RKO (cell line): ENCODE measurements at regions not wholly inside any gene's neighbourhood (a gene's known extent, or its start where the extent isn't known, plus 50 kb on each side); places are given as distances from the start of the nearest gene placed in this dataset.
A peak's percentile ranks its signal among the peaks of the same experiment; 100 is the strongest.

ENCODE experiments used
- DNase-seq: peaks from one replicate; pipeline ENCODE4 v3.0.0-alpha.2; 2016; ENCODE audit warnings: low spot score

GRCh38 chr22:27509132-27509920, 292.2 kb downstream of the MN1 start:
- no peak for DNase-seq

DNA sequence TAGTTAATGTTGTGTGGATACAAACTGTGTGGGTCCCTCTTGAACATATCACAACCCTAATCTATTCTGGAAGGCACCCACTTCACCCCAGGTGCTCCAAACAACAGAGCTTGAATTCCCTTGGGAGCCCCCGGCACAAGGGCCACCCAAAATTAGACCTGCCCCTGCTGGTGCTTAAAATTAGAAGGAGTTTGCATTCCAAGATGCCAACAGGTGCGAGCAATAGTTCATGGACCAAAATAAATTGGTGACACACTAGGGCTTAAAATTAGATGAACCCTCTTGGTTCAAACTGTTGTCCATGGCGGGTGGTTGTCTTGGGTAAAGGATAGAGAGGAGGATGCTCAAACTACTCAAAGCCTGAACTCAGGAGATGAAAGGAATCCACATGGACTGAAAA, 291.5 kb downstream of the MN1 start:
- DNase-seq, result no peak

DNA sequence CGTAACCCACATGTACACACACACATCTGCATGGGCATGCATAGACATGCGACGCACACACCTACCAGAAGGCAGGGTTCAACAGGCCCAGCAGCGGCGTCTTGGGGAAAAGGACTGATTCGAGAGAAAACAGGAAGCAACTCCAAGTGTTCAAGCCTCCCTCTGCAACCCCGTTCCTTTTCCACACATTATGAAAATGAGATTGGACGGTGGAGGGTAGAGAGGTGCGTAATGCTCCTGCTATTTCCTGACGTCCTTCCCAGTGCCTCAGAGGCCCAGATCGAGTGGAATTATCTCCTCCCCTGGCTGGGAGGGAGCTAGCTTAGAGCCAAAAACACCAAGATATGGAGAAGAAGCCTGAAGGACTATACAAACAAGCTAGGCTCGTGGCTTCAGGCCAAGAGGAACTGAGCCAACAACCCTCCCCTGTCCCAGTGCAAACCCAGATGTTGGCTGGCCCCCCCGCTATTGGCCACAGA, 289.2 kb downstream of the MN1 start:
- no peak for DNase-seq

GRCh38 chr22:27513021-27513420, 288.5 kb downstream of the MN1 start:
- DNase-seq, result no peak

- no peak for DNase-seq
Measured at GRCh38 chr22:27514601-27515523, 286.7 kb downstream of the MN1 start.

DNA sequence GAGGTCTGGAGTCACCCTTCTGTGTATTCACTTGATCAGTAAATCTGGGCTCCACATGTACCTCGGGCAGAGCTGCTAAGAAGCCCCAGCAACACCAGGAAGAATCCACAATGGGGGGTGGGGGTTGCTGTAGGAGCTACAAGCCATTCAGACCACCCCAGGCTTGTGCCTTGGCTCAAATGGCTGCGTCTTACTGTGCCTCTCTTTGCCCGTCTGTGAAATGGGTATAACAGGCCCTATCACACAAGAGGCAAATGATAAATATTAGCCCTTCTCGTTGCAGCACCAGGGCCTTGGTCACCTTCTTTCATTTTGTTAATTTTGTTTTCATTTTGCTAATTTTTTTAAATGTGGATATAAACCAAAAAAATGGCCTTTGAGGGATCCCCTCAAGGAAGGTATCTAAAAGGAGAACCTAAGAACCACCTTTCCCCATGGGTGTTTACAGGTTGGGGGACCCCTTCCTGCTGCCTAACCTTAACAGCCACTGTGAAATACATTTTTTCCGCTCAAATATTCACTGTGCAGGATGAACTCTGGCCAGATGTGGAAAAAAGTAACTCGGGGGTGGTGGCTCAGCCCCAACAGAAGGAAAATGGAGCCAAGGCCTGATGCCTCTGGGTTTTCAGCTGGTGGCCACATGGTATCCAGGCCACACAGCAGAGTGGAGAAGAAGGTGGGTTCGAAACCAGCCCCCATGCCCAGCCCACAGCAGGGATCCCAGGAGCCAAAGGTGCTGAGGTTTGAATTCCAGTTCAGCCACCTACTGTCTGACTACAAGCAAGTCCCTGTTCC, 284.0 kb downstream of the MN1 start:
- DNase-seq, result no peak

GRCh38 chr22:27518531-27519340, 282.8 kb downstream of the MN1 start:
- no peak for DNase-seq

- DNase-seq, result no peak
Measured at GRCh38 chr22:27523711-27524110, 277.8 kb downstream of the MN1 start.

- DNase-seq, result no peak
Measured at GRCh38 chr22:27525711-27526110, 275.8 kb downstream of the MN1 start.

DNA sequence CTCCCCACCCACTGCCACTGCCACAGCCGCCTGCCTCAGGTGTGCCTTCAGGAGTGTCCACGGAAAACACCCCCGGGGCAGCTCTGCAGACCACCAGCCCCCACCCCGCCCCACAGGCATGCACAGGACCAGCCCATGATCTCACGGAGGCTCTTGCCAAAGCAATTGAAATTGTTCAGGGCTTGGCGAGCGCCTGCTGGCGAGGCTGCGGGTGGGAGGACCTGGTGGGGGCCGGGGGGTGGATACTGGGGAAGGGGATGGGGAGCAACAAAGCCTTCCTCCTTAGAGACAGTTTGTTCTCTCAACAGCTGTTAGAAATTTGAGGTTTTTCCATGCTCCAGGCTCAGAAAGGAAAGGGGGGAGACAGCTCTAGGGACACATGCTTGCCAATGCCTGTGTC, 274.7 kb downstream of the MN1 start:
- DNase-seq, result no peak

GRCh38 chr22:27531782-27532530, 269.6 kb downstream of the MN1 start:
- DNase-seq, result peak; percentile 7

- no peak for DNase-seq
Measured at GRCh38 chr22:27533105-27533745, 268.3 kb downstream of the MN1 start.

GRCh38 chr22:27534720-27535125, 266.8 kb downstream of the MN1 start:
- no peak for DNase-seq

- DNase-seq, result no peak
Measured at GRCh38 chr22:27535452-27535851, 266.1 kb downstream of the MN1 start.

DNA sequence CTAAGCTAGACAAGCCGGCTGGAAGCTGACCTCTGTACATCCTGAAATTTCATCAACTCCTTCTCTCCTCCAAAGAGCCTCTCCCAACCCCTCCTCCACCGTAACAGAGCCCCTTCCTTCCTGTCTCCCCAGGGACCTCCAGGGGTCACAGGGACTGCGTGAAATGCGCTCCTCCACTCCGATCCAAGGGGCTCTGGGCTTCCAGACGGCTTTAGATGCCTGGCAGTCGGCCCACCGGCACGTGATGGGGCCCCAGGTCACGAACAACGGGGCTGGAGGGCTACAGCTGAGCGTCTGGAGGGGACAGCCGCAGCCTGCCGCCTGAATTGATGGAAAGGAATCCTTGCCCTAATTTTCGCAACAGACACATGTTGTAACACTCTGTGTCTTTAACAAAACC, 264.1 kb downstream of the MN1 start:
- DNase-seq, result no peak

- no peak for DNase-seq
Measured at GRCh38 chr22:27538666-27539065, 262.9 kb downstream of the MN1 start.

DNA sequence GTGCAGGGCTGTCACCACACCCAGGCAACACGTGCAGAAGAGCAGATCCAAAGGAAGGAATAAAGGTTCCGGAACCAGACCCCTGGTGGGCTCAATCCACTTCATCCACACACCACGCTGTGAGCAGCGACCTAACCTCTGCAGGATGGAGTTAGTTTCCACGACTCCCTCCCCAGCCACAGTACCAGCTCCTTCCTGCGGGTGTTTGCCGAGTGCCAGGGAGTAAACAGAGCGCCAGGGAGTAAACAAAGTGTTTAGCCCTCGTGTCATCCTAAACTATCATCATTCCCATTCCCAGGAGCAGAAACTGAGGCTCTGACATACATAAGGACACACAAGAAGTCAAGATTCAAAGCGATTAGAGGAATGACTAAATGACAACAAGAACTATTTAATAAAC, 261.3 kb downstream of the MN1 start:
- no peak for DNase-seq

DNA sequence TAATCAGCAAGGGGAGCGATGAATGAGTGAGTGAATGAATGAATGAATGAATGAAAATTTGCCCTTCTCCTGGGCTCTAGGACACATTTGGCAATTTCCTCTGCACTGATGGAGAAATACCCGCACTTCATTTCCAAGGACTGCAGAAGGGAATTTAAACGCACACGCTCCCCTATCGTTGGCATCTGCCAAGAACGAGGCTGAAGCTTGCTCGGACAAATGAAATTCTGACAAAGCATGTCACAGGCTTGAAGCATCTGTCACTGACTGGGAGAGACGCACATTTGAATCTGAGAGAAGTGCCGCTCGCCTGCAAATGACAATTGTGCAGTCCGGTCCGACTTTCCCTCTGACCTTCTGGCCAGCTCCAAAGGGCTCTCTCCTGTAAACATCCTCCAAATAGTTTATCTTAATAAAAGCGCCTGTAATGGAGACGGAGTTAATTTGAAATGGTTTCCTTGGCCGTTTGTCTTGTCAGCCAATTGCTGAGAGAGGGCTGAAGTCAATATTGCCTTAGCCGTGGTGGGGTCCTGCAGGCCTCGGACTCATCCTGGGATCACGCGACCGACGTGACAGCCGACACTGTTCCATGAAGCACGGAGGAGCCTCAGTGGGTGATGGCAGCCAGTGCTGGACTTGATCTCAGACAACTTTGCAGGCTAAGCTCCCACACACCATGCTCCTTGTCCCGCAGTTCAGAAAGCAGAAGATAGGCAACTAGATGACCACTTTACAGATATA, 260.7 kb downstream of the MN1 start:
- no peak for DNase-seq

GRCh38 chr22:27541836-27542235, 259.7 kb downstream of the MN1 start:
- no peak for DNase-seq
